DND-41 (cell line): ENCODE measurements at regions not wholly inside any gene's neighbourhood (a gene's known extent, or its start where the extent isn't known, plus 50 kb on each side); places are given as distances from the start of the nearest gene placed in this dataset.

ENCODE experiments used
- ATAC-seq: fragments of 200-7000 bp; cut with Tn5 transposase; 3 replicates; pipeline ENCODE4 v1.9.1; 2021; ENCODE audit warnings: low read depth; ENCODE audit not compliant: insufficient read depth
- DNase-seq: peaks from one replicate; pipeline ENCODE4 v3.0.0-alpha.2; 2020
- H2AFZ ChIP-seq: 2 replicates; pipeline ENCODE4 v1.6.0; 2012; ENCODE audit warnings: low read depth, low read length
- H3K27ac ChIP-seq: 2 replicates; pipeline ENCODE4 v1.5.1; 2012; ENCODE audit warnings: low read length, inconsistent platforms
- H3K27me3 ChIP-seq: fragments of 200-600 bp; sonication (generic); 2 replicates; pipeline ENCODE4 v1.6.0; 2012; ENCODE audit warnings: low read length, mild to moderate bottlenecking, inconsistent platforms; ENCODE audit not compliant: insufficient read depth, poor library complexity
- H3K36me3 ChIP-seq: 2 replicates; pipeline ENCODE4 v1.5.1; 2012; ENCODE audit warnings: low read length, inconsistent platforms; ENCODE audit not compliant: insufficient read depth
- H3K4me1 ChIP-seq: 2 replicates; pipeline ENCODE4 v1.5.1; 2012; ENCODE audit warnings: mild to moderate bottlenecking, low read length; ENCODE audit not compliant: insufficient read depth
- H3K4me2 ChIP-seq: 2 replicates; pipeline ENCODE4 v1.6.0; 2012; ENCODE audit warnings: mild to moderate bottlenecking, moderate library complexity, low read length, inconsistent platforms; ENCODE audit not compliant: insufficient read depth
- H3K4me3 ChIP-seq, 2 experiments: fragments of 200-600 bp in 1 of 2; shearing (Covaris generic) in 1 of 2; 2 replicates each; pipeline ENCODE4 v1.5.1; 2012 to 2016; ENCODE audit warnings: inconsistent platforms in 2 of 2, low read length in 2 of 2, mild to moderate bottlenecking in 2 of 2, low read depth in 1 of 2, moderate library complexity in 1 of 2
- H3K79me2 ChIP-seq: 2 replicates; pipeline ENCODE4 v1.6.0; 2012; ENCODE audit warnings: low read length, inconsistent platforms; ENCODE audit not compliant: insufficient read depth
- H3K9ac ChIP-seq: 2 replicates; pipeline ENCODE4 v1.6.0; 2012; ENCODE audit warnings: low read depth, mild to moderate bottlenecking, inconsistent platforms, low read length, moderate library complexity
- H3K9me3 ChIP-seq: 2 replicates; pipeline ENCODE4 v1.5.1; 2012; ENCODE audit warnings: low read length, moderate library complexity, mild to moderate bottlenecking, inconsistent platforms; ENCODE audit not compliant: insufficient read depth, severe bottlenecking
- H4K20me1 ChIP-seq: 2 replicates; pipeline ENCODE4 v1.6.0; 2012; ENCODE audit warnings: low read length; ENCODE audit not compliant: insufficient read depth
- EZH2 ChIP-seq: IDR thresholded peaks from 3 replicates; pipeline ENCODE4 v1.6.1; 2012; ENCODE audit warnings: borderline replicate concordance, low read depth, mild to moderate bottlenecking, moderate library complexity, low read length, inconsistent platforms; ENCODE audit not compliant: severe bottlenecking
- TF ChIP-seq, protein P1 (sequence below): IDR thresholded peaks from 2 replicates; pipeline ENCODE4 v1.5.1; 2012; ENCODE audit warnings: borderline replicate concordance, low read length, moderate library complexity, mild to moderate bottlenecking; ENCODE audit not compliant: poor library complexity, severe bottlenecking; ENCODE audit errors: extremely low read depth

DNA sequence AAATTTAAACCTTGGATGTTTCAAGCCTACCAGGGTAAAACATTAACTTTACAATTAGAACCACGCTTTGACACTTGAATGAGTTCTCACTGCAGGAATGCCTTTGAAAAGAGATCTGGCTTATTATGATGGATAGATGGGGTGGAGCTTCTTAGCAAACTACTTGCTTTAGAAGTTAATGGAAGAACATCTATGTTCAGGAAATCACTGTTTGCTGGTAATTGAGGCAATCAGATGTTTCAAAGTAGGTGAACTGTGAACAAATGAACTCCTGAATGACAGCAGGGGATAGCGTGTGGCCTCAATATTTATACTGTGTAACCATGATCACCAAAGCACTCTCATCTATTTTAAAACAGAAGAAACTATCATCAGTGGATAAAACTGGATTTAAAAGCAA, 383.6 kb downstream of the PIK3C3 start:
- Histone ChIP-seq H3K27me3 (no peaks in the 10 kb centered on the region), H3K79me2 (no peaks in the 10 kb centered on the region), H3K4me2 (no peak overlapping the region), H4K20me1 (no peaks in the 10 kb centered on the region), H3K36me3 (no peaks in the 10 kb centered on the region), H3K27ac (no peak overlapping the region), H2AFZ (no peak overlapping the region), H3K4me3 (no peak overlapping the region), H3K9me3 (no peaks in the 10 kb centered on the region), H3K9ac (no peak overlapping the region), H3K4me1 (no peaks in the 10 kb centered on the region)
- no peak for DNase-seq
- no peak for TF ChIP-seq EZH2
- TF ChIP-seq, protein P1, sequence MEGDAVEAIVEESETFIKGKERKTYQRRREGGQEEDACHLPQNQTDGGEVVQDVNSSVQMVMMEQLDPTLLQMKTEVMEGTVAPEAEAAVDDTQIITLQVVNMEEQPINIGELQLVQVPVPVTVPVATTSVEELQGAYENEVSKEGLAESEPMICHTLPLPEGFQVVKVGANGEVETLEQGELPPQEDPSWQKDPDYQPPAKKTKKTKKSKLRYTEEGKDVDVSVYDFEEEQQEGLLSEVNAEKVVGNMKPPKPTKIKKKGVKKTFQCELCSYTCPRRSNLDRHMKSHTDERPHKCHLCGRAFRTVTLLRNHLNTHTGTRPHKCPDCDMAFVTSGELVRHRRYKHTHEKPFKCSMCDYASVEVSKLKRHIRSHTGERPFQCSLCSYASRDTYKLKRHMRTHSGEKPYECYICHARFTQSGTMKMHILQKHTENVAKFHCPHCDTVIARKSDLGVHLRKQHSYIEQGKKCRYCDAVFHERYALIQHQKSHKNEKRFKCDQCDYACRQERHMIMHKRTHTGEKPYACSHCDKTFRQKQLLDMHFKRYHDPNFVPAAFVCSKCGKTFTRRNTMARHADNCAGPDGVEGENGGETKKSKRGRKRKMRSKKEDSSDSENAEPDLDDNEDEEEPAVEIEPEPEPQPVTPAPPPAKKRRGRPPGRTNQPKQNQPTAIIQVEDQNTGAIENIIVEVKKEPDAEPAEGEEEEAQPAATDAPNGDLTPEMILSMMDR, result no peak
- ATAC-seq, result no peak

DNA sequence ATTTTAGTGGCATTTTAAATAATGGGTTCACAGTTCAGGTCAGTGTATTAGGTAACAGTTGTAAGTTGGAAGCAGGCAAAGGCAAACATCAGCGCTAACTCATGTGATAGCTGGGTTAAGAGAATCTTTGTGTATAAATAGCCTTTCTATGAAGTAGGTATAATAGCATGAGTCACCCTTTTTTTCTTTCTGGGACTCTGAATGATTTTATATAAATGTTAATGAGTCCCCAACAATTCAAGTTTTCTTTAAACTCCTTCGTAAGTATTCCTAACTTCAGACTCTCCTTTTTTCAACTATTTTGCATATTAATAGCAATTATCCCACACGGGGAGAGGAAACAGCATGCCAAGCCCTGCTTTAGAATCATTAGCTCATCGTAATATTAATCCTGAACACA, 384.3 kb downstream of the PIK3C3 start:
- ATAC-seq, result no peak
- Histone ChIP-seq H3K9me3 (no peaks in the 10 kb centered on the region), H3K9ac (no peak overlapping the region), H4K20me1 (no peaks in the 10 kb centered on the region), H3K4me2 (no peak overlapping the region), H3K79me2 (no peaks in the 10 kb centered on the region), H3K4me1 (no peaks in the 10 kb centered on the region), H2AFZ (no peak overlapping the region), H3K27ac (no peak overlapping the region), H3K4me3 (no peak overlapping the region), H3K27me3 (no peaks in the 10 kb centered on the region), H3K36me3 (no peaks in the 10 kb centered on the region)
- no peak for TF ChIP-seq EZH2
- TF ChIP-seq, protein P1, result no peak
- DNase-seq, result no peak

DNA sequence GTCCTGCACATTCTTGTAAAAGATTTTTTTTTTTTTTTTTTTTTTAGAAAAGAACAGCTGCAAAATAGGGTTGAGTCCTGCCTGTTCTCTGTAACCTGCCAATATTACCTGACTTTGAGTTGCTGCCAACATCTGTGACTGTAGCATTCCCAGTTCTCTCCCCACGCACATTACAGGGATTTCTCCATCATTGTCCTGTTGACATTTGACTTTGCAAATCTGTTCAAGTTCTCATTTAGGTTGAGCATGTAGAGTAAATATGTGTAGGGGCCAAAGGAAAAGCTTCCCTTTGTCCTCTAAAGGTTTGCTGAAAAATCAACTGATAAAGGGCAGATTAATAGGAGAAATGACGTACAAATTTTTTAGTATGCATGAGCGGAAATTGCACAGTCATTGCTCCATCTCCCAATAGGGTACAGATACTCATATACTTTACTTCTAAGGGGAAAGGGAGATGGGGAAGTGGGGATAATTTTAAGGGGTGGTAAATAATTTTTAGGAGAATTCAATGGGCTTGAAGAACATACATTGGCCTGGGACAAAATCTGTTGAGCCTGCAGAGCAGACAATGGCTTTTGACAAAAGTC, 385.5 kb downstream of the PIK3C3 start:
- H3K27ac ChIP-seq, result no peak overlapping the region
- no peak overlapping the region for H2AFZ ChIP-seq
- H3K4me3 ChIP-seq, result no peak overlapping the region
- H3K27me3 ChIP-seq, result no peaks in the 10 kb centered on the region
- H3K4me1 ChIP-seq, result no peaks in the 10 kb centered on the region
- H3K9me3 ChIP-seq, result no peaks in the 10 kb centered on the region
- no peaks in the 10 kb centered on the region for H4K20me1 ChIP-seq
- DNase-seq, result no peak
- no peak for ATAC-seq
- no peak overlapping the region for H3K4me2 ChIP-seq
- TF ChIP-seq EZH2, result no peak
- TF ChIP-seq, protein P1, result no peak
- H3K79me2 ChIP-seq, result no peaks in the 10 kb centered on the region
- H3K36me3 ChIP-seq, result no peaks in the 10 kb centered on the region
- no peak overlapping the region for H3K9ac ChIP-seq

DNA sequence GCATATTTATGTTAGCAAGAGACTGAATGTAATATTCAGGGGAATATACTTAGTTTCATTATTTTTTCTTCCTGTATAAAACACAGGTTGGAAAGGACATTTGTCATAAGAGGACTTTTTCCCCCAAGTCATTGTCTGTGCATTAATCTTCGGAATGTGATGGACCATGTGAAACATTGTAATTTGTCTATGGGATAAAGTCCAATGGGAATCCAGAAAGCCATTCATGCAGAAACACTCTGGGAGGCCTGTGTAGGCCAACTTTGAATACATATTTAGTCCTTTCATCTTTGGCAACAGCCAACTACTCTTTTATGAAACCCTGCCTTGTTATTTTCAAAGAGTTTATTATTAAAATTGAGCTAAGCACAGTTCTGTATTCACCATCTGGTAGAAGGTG, 386.4 kb downstream of the PIK3C3 start:
- no peak for ATAC-seq
- no peaks in the 10 kb centered on the region for H3K9me3 ChIP-seq
- H3K79me2 ChIP-seq, result no peaks in the 10 kb centered on the region
- no peak overlapping the region for H3K4me2 ChIP-seq
- H3K27ac ChIP-seq, result no peak overlapping the region
- no peak for DNase-seq
- H3K27me3 ChIP-seq, result no peaks in the 10 kb centered on the region
- no peak overlapping the region for H3K9ac ChIP-seq
- H2AFZ ChIP-seq, result no peak overlapping the region
- H3K4me3 ChIP-seq, result no peak overlapping the region
- H3K4me1 ChIP-seq, result no peaks in the 10 kb centered on the region
- no peaks in the 10 kb centered on the region for H4K20me1 ChIP-seq
- no peaks in the 10 kb centered on the region for H3K36me3 ChIP-seq
- no peak for TF ChIP-seq EZH2
- TF ChIP-seq, protein P1, result no peak
